HG03439 (cell line): ENCODE measurements at regions not wholly inside any gene's neighbourhood (a gene's known extent, or its start where the extent isn't known, plus 50 kb on each side); places are given as distances from the start of the nearest gene placed in this dataset.
"Not testable (repeated sequence)": the region's sequence is repeated elsewhere in the genome, so short reads cannot be mapped to it uniquely, and the experiment has no call there.

Source experiments
- ATAC-seq: cut with Tn5 transposase; IDR thresholded peaks from one replicate; pipeline ENCODE4 v1.9.1; 2021; ENCODE audit warnings: mild to moderate bottlenecking, moderate library complexity; ENCODE audit not compliant: unreplicated experiment

GRCh38 chr2:159880729-159881128 lies 82.7 kb upstream of the CD302 start:
- no peak for ATAC-seq

GRCh38 chr2:159879051-159879604 lies 81.1 kb upstream of the CD302 start:
- peak; percentile 91 for ATAC-seq

- ATAC-seq = no peak
Measured at GRCh38 chr2:159875083-159875482, 77.1 kb upstream of the CD302 start.

GRCh38 chr2:159873258-159873657 lies 75.2 kb upstream of the CD302 start:
- ATAC-seq = no peak

GRCh38 chr2:159872353-159872752 lies 74.3 kb upstream of the CD302 start:
- no peak for ATAC-seq

GRCh38 chr2:159868598-159869159 lies 70.7 kb upstream of the CD302 start:
- not testable (repeated sequence) for ATAC-seq

- no peak for ATAC-seq
Measured at GRCh38 chr2:159867567-159868361, 69.8 kb upstream of the CD302 start.

- no peak for ATAC-seq
Measured at GRCh38 chr2:159863526-159864160, 65.6 kb upstream of the CD302 start.

GRCh38 chr2:159860581-159861310 lies 62.7 kb upstream of the CD302 start:
- ATAC-seq = no peak

GRCh38 chr2:159859583-159859982 lies 61.6 kb upstream of the CD302 start:
- no peak for ATAC-seq

- no peak for ATAC-seq
Measured at GRCh38 chr2:159856760-159857159, 58.8 kb upstream of the CD302 start.

- no peak for ATAC-seq
Measured at GRCh38 chr2:159855557-159856061, 57.6 kb upstream of the CD302 start.

- ATAC-seq = no peak
Measured at GRCh38 chr2:159855143-159855542, 57.1 kb upstream of the CD302 start.

- no peak for ATAC-seq
Measured at GRCh38 chr2:159854481-159854880, 56.5 kb upstream of the CD302 start.

GRCh38 chr2:159853101-159853500 lies 55.1 kb upstream of the CD302 start:
- ATAC-seq = no peak

GRCh38 chr2:159851941-159852340 lies 53.9 kb upstream of the CD302 start:
- ATAC-seq = no peak

GRCh38 chr2:159850789-159851188 lies 52.8 kb upstream of the CD302 start:
- ATAC-seq = no peak

- ATAC-seq = no peak
Measured at GRCh38 chr2:159849160-159849813, 51.3 kb upstream of the CD302 start.
